H1 (cell line): ENCODE measurements at regions not wholly inside any gene's neighbourhood (a gene's known extent, or its start where the extent isn't known, plus 50 kb on each side); places are given as distances from the start of the nearest gene placed in this dataset.
"Not testable (repeated sequence)": the region's sequence is repeated elsewhere in the genome, so short reads cannot be mapped to it uniquely, and the experiment has no call there.

ENCODE experiments used
- CTCF ChIA-PET: fragments of 300-600 bp; sonication (Branson Sonifier 250); formaldehyde crosslinking; loops from one replicate; lab custom pipeline; 2021; ENCODE audit not compliant: partially characterized antibody; lab: Charles Lee
- POLR2A ChIA-PET: fragments of 300-600 bp; sonication (Branson Sonifier 250); formaldehyde crosslinking; loops from one replicate; lab custom pipeline; 2021; ENCODE audit warnings: inconsistent platforms; ENCODE audit not compliant: partially characterized antibody; lab: Charles Lee
- DNase-seq, 2 experiments: peaks; one replicate each; pipeline versions ENCODE4 v3.0.0 to v3.0.0-alpha.2; 2010 to 2022; ENCODE audit warnings: low spot score in 2 of 2, low read depth in 1 of 2, mixed read lengths in 1 of 2
- FAIRE-seq: peaks from 2 replicates; lab custom pipeline; 2011; peaks lifted over from hg19 to GRCh38; lab: Jason Lieb, UNC
- H2AFZ ChIP-seq: 2 replicates; pipeline ENCODE4 v1.8.1; 2012; ENCODE audit warnings: low read length, inconsistent platforms
- H2AK5ac ChIP-seq: 2 replicates; pipeline ENCODE4 v1.6.1; 2013; ENCODE audit warnings: low read depth, low read length
- H2BK120ac ChIP-seq: replicated peaks from 2 replicates; pipeline ENCODE3; 2013; ENCODE audit warnings: low read depth, low read length, inconsistent platforms
- H2BK12ac ChIP-seq: 2 replicates; pipeline ENCODE4 v1.6.1; 2013; ENCODE audit warnings: low read depth, low read length
- H2BK15ac ChIP-seq: 2 replicates; pipeline ENCODE4 v1.6.1; 2013; ENCODE audit warnings: low read length
- H2BK20ac ChIP-seq: 2 replicates; pipeline ENCODE4 v1.6.1; 2013; ENCODE audit warnings: low read length
- H2BK5ac ChIP-seq: 2 replicates; pipeline ENCODE4 v1.6.1; 2013; ENCODE audit warnings: low read depth, low read length
- H3K14ac ChIP-seq: 2 replicates; pipeline ENCODE4 v1.6.1; 2013; ENCODE audit warnings: inconsistent platforms; ENCODE audit not compliant: insufficient read length
- H3K18ac ChIP-seq: 2 replicates; pipeline ENCODE4 v1.6.1; 2013; ENCODE audit warnings: low read length; ENCODE audit errors: extremely low read depth
- H3K23ac ChIP-seq: 2 replicates; pipeline ENCODE4 v1.6.1; 2013; ENCODE audit warnings: inconsistent platforms; ENCODE audit not compliant: insufficient read length
- H3K23me2 ChIP-seq: 2 replicates; pipeline ENCODE4 v1.6.1; 2013; ENCODE audit warnings: low read depth, low read length
- H3K27ac ChIP-seq: 2 replicates; pipeline ENCODE4 v1.6.1; 2011; ENCODE audit warnings: low read depth, low read length, inconsistent platforms
- H3K27me3 ChIP-seq, 4 experiments: replicated peaks in 1 of 4; 1 replicate in 1 of 4; 2 replicates in 3 of 4; pipeline versions ENCODE4 v1.6.1 to v1.8.1; 2011 to 2013; ENCODE audit warnings: low read length in 3 of 4, mild to moderate bottlenecking in 3 of 4, inconsistent platforms in 2 of 4, mixed read lengths in 2 of 4, moderate library complexity in 1 of 4; ENCODE audit not compliant: control insufficient read depth in 3 of 4, insufficient read depth in 3 of 4; ENCODE audit errors: extremely low read depth in 1 of 4
- H3K36me3 ChIP-seq, 4 experiments: 2 replicates each; pipeline versions ENCODE4 v1.6.1 to v1.8.1; 2011 to 2013; ENCODE audit warnings: mild to moderate bottlenecking in 4 of 4, low read length in 3 of 4, moderate library complexity in 2 of 4, control low read depth in 1 of 4, inconsistent platforms in 1 of 4; ENCODE audit not compliant: insufficient read depth in 4 of 4, control insufficient read depth in 2 of 4
- H3K4ac ChIP-seq: replicated peaks from 2 replicates; pipeline ENCODE3; 2013; ENCODE audit warnings: low read length, low read depth, mixed read lengths, inconsistent platforms; ENCODE audit not compliant: insufficient read length
- H3K4me1 ChIP-seq, 4 experiments: replicated peaks in 1 of 4; 1 replicate in 1 of 4; 2 replicates in 3 of 4; pipeline versions ENCODE4 v1.6.1 to v1.8.1; 2011 to 2013; ENCODE audit warnings: low read length in 3 of 4, inconsistent platforms in 2 of 4, mixed read lengths in 1 of 4; ENCODE audit not compliant: insufficient read depth in 4 of 4, control insufficient read depth in 3 of 4
- H3K4me2 ChIP-seq, 2 experiments: 2 replicates each; pipeline versions ENCODE4 v1.6.1 to v1.8.1; 2011 to 2013; ENCODE audit warnings: low read depth in 2 of 2, low read length in 2 of 2, control low read depth in 1 of 2, inconsistent platforms in 1 of 2, mild to moderate bottlenecking in 1 of 2; ENCODE audit not compliant: insufficient read depth in 1 of 2
- H3K4me3 ChIP-seq, 4 experiments: fragments of 200-600, 300-600 bp in 1 of 4; sonication (generic), shearing (Covaris generic), sonication (Bioruptor Twin) in 1 of 4; 2 replicates each; pipeline versions ENCODE4 v1.5.1 to v1.8.1; 2011 to 2016; ENCODE audit warnings: low read length in 4 of 4, low read depth in 3 of 4, control low read depth in 2 of 4, inconsistent platforms in 2 of 4, mild to moderate bottlenecking in 2 of 4, mixed read lengths in 1 of 4, moderate library complexity in 1 of 4; ENCODE audit not compliant: insufficient read depth in 2 of 4; ENCODE audit errors: extremely low read depth in 1 of 4
- H3K56ac ChIP-seq: replicated peaks from 2 replicates; pipeline ENCODE3; 2013; ENCODE audit warnings: low read depth, mild to moderate bottlenecking, mixed read lengths, low read length, inconsistent platforms; ENCODE audit not compliant: insufficient read length
- H3K79me1 ChIP-seq: 2 replicates; pipeline ENCODE4 v1.6.1; 2013; ENCODE audit warnings: low read depth, low read length, control low read depth
- H3K79me2 ChIP-seq, 2 experiments: 2 replicates each; pipeline versions ENCODE4 v1.6.1 to v1.8.1; 2012 to 2013; ENCODE audit warnings: low read length in 2 of 2, mild to moderate bottlenecking in 2 of 2, inconsistent platforms in 1 of 2; ENCODE audit not compliant: insufficient read depth in 2 of 2, control insufficient read depth in 1 of 2
- H3K9ac ChIP-seq, 4 experiments: replicated peaks in 1 of 4; 1 replicate in 1 of 4; 2 replicates in 3 of 4; pipeline versions ENCODE4 v1.6.1 to v1.8.1; 2011 to 2013; ENCODE audit warnings: low read depth in 3 of 4, low read length in 3 of 4, control low read depth in 2 of 4, mild to moderate bottlenecking in 2 of 4, moderate library complexity in 2 of 4, inconsistent platforms in 1 of 4; ENCODE audit errors: extremely low read depth in 1 of 4
- H3K9me3 ChIP-seq, 2 experiments: 2 replicates each; pipeline versions ENCODE4 v1.6.1 to v1.8.1; 2012 to 2013; ENCODE audit warnings: mild to moderate bottlenecking in 2 of 2, moderate library complexity in 2 of 2, control low read depth in 1 of 2, inconsistent platforms in 1 of 2, low read depth in 1 of 2, low read length in 1 of 2, mixed read lengths in 1 of 2; ENCODE audit not compliant: insufficient read depth in 2 of 2
- H4K20me1 ChIP-seq, 2 experiments: replicated peaks in 1 of 2; 2 replicates each; pipeline versions ENCODE3 to v1.8.1; 2011 to 2013; ENCODE audit warnings: inconsistent platforms in 2 of 2, low read length in 2 of 2, mild to moderate bottlenecking in 1 of 2; ENCODE audit not compliant: insufficient read depth in 2 of 2, control insufficient read depth in 1 of 2
- H4K5ac ChIP-seq: 2 replicates; pipeline ENCODE4 v1.6.1; 2013; ENCODE audit warnings: low read length, low read depth, mixed read lengths, inconsistent platforms; ENCODE audit not compliant: insufficient read length
- H4K8ac ChIP-seq: 2 replicates; pipeline ENCODE4 v1.8.0; 2013; ENCODE audit warnings: mild to moderate bottlenecking, moderate library complexity, low read length, inconsistent platforms; ENCODE audit not compliant: insufficient read depth; ENCODE audit errors: extremely low read depth
- H4K91ac ChIP-seq: replicated peaks from 2 replicates; pipeline ENCODE3; 2013; ENCODE audit warnings: low read length, mixed read lengths, inconsistent platforms; ENCODE audit not compliant: insufficient read length
- WGBS, 2 experiments: shearing (Covaris generic) in 1 of 2; methylation state at CpG; one replicate each; pipeline versions ENCODE4 v1.1.6 to v1.1.7; 2013 to 2015; ENCODE audit warnings: low lambda C conversion rate in 2 of 2, mixed read lengths in 2 of 2, inconsistent platforms in 1 of 2, low coverage in 1 of 2, missing lambda C conversion rate in 1 of 2; ENCODE audit not compliant: insufficient replicate concordance in 2 of 2, insufficient coverage in 1 of 2, insufficient read length in 1 of 2; ENCODE audit errors: extremely low coverage in 1 of 2, missing lambda C conversion rate in 1 of 2; 5-methylcytosine and 5-hydroxymethylcytosine counted together

GRCh38 chr3:125781678-125782077 is 186.4 kb upstream of the OSBPL11 start:
- not testable (repeated sequence) for H3K14ac ChIP-seq, H3K79me1 ChIP-seq
- WGBS, 2 experiments = 78% methylated on average over 2 of the region's 2 CpGs; no CpG with 5 or more reads in 1 of the 2 experiments

GRCh38 chr3:125790312-125790711 is 178.7 kb upstream of the ROPN1B start:
- DNase-seq, H2AK5ac ChIP-seq, H3K79me1 ChIP-seq, H4K20me1 ChIP-seq, H2BK5ac ChIP-seq, H2AFZ ChIP-seq, H3K4me2 ChIP-seq, H3K27me3 ChIP-seq, H2BK120ac ChIP-seq, H3K4ac ChIP-seq, H3K36me3 ChIP-seq, H3K9me3 ChIP-seq, H2BK15ac ChIP-seq, H3K4me1 ChIP-seq, CTCF ChIA-PET, H4K5ac ChIP-seq, H3K79me2 ChIP-seq, H2BK20ac ChIP-seq, H3K14ac ChIP-seq, H3K23ac ChIP-seq, H3K23me2 ChIP-seq, H2BK12ac ChIP-seq, POLR2A ChIA-PET, H4K8ac ChIP-seq, H3K9ac ChIP-seq, H3K4me3 ChIP-seq, H3K27ac ChIP-seq, H3K18ac ChIP-seq, H3K56ac ChIP-seq, H4K91ac ChIP-seq, FAIRE-seq: not testable (repeated sequence)
- 90% methylated on average over 2 of the region's 3 CpGs; no CpG with 5 or more reads in 1 of the 2 experiments for WGBS, 2 experiments

More at GRCh38 chr3:125781678-125782077, 186.4 kb upstream of the OSBPL11 start:
- H3K18ac ChIP-seq, H4K8ac ChIP-seq, H3K9me3 ChIP-seq, POLR2A ChIA-PET, DNase-seq, H3K4me1 ChIP-seq, H2BK5ac ChIP-seq, H4K91ac ChIP-seq, H3K36me3 ChIP-seq, H4K5ac ChIP-seq, H2AK5ac ChIP-seq, H3K4me2 ChIP-seq, H2BK20ac ChIP-seq, H3K56ac ChIP-seq, H3K27me3 ChIP-seq, H3K4me3 ChIP-seq, FAIRE-seq, H3K4ac ChIP-seq, H3K23me2 ChIP-seq, H4K20me1 ChIP-seq, H2BK15ac ChIP-seq, H3K27ac ChIP-seq, H2BK12ac ChIP-seq, H3K9ac ChIP-seq, H3K79me2 ChIP-seq, H2BK120ac ChIP-seq, H2AFZ ChIP-seq, H3K23ac ChIP-seq: not testable (repeated sequence)
- CTCF ChIA-PET = interaction anchor here (2.4 kb wide), 1 partner anchor 15 kb away, joined by 5 read pairs; no protein-coding TSS in a partner anchor
